AG04450 (cell line): ENCODE measurements at regions not wholly inside any gene's neighbourhood (a gene's known extent, or its start where the extent isn't known, plus 50 kb on each side); places are given as distances from the start of the nearest gene placed in this dataset.
"Not testable (repeated sequence)": the region's sequence is repeated elsewhere in the genome, so short reads cannot be mapped to it uniquely, and the experiment has no call there.

Source experiments
- CTCF ChIA-PET: fragments of 300-600, 350-600 bp; formaldehyde crosslinking; extraction: SDS; loops from one replicate; lab custom pipeline; 2022; ENCODE audit warnings: antibody characterized with exemption, inconsistent platforms; lab: Charles Lee
- POLR2A ChIA-PET: fragments of 350-600 bp; formaldehyde crosslinking; extraction: SDS; loops from one replicate; lab custom pipeline; 2021; ENCODE audit warnings: antibody characterized with exemption, inconsistent platforms; lab: Yijun Ruan, JAX
- DNase-seq: peaks from one replicate; pipeline ENCODE4 v3.0.0-alpha.2; 2011; ENCODE audit warnings: low read depth, low spot score
- H3K27ac ChIP-seq: one replicate; pipeline ENCODE4 v1.5.1; 2012; ENCODE audit warnings: low read depth, low read length, control low read depth
- H3K27me3 ChIP-seq: one replicate; pipeline ENCODE4 v1.6.0; 2012; ENCODE audit warnings: low read length; ENCODE audit not compliant: control insufficient read depth, insufficient read depth
- H3K4me3 ChIP-seq: 2 replicates; pipeline ENCODE4 v1.5.1; 2011; ENCODE audit warnings: mild to moderate bottlenecking, low read depth, low read length, control low read depth
- H3K9me3 ChIP-seq: 2 replicates; pipeline ENCODE4 v1.5.1; 2012; ENCODE audit warnings: low read length; ENCODE audit not compliant: control insufficient read depth, insufficient read depth
- TF ChIP-seq, protein P1 (sequence below): IDR thresholded peaks from 2 replicates; pipeline ENCODE4 v1.5.1; 2011; ENCODE audit warnings: low read depth, low read length, control low read depth, inconsistent platforms

DNA sequence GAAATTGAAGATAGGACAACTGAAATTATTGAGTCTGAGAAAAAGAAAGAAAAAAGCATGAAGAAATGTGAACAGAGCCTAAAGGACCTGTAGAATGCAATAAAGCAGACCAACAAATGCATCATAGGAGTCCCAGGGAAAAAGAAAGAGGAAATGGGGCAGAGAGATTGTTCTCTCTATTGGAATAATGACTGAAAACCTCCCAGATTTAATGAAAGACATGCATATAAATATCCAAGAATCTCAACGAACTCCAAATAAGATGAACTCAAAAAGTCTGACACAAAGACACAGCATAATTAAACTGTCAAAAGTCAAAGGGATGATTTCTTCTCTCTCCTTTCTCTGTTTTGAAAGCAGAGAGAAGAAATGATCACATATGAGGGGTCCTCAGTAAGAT is 124.7 kb downstream of the MEX3B start:
- Histone ChIP-seq H3K4me3 (no peak overlapping the region), H3K9me3 (peaks cover 13% of the 10 kb centered on the region), H3K27me3 (peaks cover 2% of the 10 kb centered on the region), H3K27ac (no peak overlapping the region)
- TF ChIP-seq, protein P1, sequence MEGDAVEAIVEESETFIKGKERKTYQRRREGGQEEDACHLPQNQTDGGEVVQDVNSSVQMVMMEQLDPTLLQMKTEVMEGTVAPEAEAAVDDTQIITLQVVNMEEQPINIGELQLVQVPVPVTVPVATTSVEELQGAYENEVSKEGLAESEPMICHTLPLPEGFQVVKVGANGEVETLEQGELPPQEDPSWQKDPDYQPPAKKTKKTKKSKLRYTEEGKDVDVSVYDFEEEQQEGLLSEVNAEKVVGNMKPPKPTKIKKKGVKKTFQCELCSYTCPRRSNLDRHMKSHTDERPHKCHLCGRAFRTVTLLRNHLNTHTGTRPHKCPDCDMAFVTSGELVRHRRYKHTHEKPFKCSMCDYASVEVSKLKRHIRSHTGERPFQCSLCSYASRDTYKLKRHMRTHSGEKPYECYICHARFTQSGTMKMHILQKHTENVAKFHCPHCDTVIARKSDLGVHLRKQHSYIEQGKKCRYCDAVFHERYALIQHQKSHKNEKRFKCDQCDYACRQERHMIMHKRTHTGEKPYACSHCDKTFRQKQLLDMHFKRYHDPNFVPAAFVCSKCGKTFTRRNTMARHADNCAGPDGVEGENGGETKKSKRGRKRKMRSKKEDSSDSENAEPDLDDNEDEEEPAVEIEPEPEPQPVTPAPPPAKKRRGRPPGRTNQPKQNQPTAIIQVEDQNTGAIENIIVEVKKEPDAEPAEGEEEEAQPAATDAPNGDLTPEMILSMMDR: no peak
- CTCF ChIA-PET: no interaction called here
- POLR2A ChIA-PET: no interaction called here
- DNase-seq: no peak

DNA sequence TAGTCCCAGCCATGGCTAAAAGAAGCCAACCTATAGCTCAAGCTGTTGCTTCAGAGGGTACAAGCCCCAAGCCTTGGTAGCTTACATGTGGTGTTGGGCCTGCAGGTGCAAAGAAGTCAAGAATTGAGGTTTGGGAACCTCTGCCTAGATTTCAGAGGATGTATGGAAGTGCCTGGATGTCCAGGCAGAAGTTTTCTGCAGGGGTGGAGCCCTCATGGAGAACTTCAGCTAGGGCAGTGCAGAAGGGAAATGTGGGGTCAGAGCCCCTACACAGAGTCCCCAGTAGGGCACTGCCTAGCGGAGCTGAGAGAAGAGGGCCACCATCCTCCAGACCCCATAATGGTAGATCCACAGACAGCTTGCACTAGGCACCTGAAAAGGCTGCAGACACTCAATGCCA is 127.1 kb downstream of the MEX3B start:
- H3K4me3 ChIP-seq, H3K27ac ChIP-seq, CTCF ChIA-PET, H3K27me3 ChIP-seq, DNase-seq, POLR2A ChIA-PET: not testable (repeated sequence)
- H3K9me3 ChIP-seq: peaks cover 13% of the 10 kb centered on the region

DNA sequence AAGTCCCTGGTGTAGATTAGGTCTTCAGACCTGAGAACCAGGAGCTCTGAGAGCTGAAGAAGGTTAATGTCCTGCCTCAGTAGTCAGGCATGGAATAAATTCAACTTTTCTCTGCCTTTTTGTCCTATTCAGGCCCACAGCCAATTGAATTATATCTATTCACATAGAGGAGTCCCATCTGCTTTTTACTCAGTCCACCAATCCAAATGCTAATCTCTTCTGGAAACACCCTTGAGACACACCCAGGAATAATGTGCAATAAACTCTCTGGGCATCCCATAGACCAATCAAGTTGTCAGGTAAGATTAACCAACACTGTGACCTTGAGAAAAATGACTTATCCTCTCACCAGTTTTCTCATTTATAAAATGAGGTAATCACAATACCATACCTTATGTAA is 129.4 kb downstream of the MEX3B start:
- ChIA-PET POLR2A (no interaction called here), CTCF (no interaction called here)
- Histone ChIP-seq H3K9me3 (peaks cover 13% of the 10 kb centered on the region), H3K27me3 (peaks cover 2% of the 10 kb centered on the region), H3K27ac (no peak overlapping the region), H3K4me3 (no peak overlapping the region)
- TF ChIP-seq, protein P1: no peak
- no peak for DNase-seq

DNA sequence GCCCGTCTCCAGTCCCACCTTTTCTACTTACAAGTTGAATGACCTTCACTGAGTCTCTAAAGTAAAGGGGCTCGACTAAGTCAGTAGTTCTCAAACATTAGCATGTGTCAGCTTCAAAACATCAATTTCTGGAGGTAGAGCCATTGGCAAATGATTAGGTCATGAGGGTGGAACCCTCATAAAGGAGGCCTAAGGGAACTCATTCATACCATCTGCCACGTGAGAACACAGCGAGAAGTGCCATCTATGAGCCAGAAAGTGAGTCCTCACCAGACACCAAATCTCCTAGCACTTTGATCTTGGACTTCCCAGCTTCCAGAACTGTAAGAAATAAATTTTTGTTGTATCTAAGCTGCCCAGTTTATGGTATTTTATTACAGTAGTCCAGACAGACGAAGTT is 129.8 kb downstream of the MEX3B start:
- no peak for DNase-seq
- peaks cover 2% of the 10 kb centered on the region for H3K27me3 ChIP-seq
- ChIA-PET CTCF (no interaction called here), POLR2A (no interaction called here)
- H3K9me3 ChIP-seq: peaks cover 13% of the 10 kb centered on the region
- H3K4me3 ChIP-seq: no peak overlapping the region
- TF ChIP-seq, protein P1: no peak
- no peak overlapping the region for H3K27ac ChIP-seq

DNA sequence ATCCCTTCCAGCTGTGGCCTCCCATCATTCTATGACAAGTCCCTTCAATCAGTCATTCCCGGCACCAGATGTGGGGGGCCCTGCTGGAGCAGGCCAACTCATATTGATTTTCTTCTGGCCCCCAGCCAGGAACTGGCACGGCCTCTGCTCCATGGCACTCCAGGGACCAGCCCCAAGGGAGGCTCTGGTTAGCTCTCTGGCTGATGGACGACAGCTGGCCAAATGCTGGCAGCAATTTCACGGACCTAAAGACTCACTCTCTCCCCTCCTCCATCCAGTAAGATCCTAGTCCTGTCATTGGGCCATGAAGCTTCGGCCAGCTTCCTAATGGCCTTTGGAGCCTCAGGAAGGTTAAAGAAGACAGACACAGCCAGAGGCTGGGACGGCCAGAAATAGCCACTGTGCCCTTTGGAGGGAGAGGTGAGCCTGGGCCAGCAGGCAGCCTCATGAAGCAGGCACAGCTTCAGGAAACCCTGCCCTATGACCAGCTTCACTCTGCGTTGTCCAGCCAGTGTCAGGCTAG is 131.0 kb downstream of the MEX3B start:
- TF ChIP-seq, protein P1: no peak
- Histone ChIP-seq H3K4me3 (no peak overlapping the region), H3K27me3 (peaks cover 2% of the 10 kb centered on the region), H3K27ac (no peak overlapping the region), H3K9me3 (peaks cover 13% of the 10 kb centered on the region)
- ChIA-PET CTCF (no interaction called here), POLR2A (no interaction called here)
- DNase-seq: no peak

DNA sequence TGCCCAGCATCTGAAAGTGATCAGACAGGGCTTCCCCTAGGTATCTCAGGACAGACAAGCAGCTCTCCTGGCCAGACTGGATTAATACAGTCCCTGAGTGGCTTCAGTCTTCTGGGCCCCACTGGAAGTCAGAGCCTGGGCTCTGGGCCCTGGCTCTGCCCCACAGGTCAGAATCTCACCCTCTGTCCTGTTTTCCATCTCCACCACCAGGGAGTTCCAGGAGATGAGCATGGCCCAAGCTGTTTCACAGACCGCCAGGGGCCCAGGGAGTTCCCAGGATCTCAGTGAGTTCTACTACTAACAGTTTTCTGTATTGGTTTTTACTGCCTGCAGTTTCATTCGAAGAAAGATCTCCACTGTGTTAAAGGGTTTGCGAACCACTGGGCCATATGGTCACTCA is 131.5 kb downstream of the MEX3B start:
- DNase-seq: no peak
- H3K9me3 ChIP-seq: peaks cover 13% of the 10 kb centered on the region
- TF ChIP-seq, protein P1: no peak
- H3K27ac ChIP-seq: no peak overlapping the region
- H3K4me3 ChIP-seq: no peak overlapping the region
- H3K27me3 ChIP-seq: peaks cover 2% of the 10 kb centered on the region
- ChIA-PET CTCF (no interaction called here), POLR2A (no interaction called here)
